Spleen (tissue), 7 donors: ENCODE measurements at regions not wholly inside any gene's neighbourhood (a gene's known extent, or its start where the extent isn't known, plus 50 kb on each side); places are given as distances from the start of the nearest gene placed in this dataset.

Experiments used
- POLR2A ChIP-seq, 3 donors: fragments of 450-650 bp; IDR thresholded peaks; one replicate each; pipeline ENCODE4 v1.5.1; 2017; ENCODE audit warnings: antibody characterized with exemption in 3 of 3, mild to moderate bottlenecking in 1 of 3
- POLR2AphosphoS5 ChIP-seq, 3 donors: sonication (generic); formaldehyde crosslinking; IDR thresholded peaks; one replicate each; pipeline ENCODE4 v1.5.1; 2017; ENCODE audit warnings: antibody characterized with exemption in 3 of 3
- TF ChIP-seq, protein P1 (sequence below), 11 experiments: fragments of 200-600 bp in 7 of 11; fragments of 450-650 bp in 4 of 11; sonication (generic) in 4 of 11; IDR thresholded peaks in 8 of 11; conservative IDR thresholded peaks in 3 of 11; 1 replicate in 7 of 11; 2 replicates in 4 of 11; pipeline versions ENCODE4 v1.4.0 to v1.8.0; 2016 to 2021; ENCODE audit warnings: antibody characterized with exemption in 11 of 11, inconsistent platforms in 4 of 11, mild to moderate bottlenecking in 1 of 11
- donor health status: DM: no; HTN: no; CAD: no; lungs with moderate emphysema.
- donor health status: DM: no; HTN: no; CAD: no.
- donor health status: DM: no; HTN: no; CAD: no.

DNA sequence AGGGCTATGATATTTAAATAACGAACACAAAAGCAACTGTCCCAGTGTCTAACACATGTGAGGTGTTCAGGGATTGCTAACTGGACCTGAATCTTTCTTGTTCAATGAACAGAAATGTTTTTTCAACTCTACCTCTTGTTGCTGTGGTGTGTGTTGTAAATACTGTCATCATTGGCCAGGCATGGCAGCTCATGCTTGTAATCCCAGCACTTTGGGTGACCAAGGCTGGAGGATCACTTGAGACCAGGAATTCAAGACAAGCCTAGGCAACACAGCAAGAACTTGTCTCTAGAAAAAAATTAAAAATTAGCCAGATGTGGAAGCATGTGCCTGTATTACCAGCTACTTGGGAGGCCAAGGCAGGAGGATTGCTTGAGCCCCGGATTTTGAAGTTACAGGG, 1250.9 kb downstream of the TYW1 start:
- no peak for TF ChIP-seq POLR2AphosphoS5 (IDR thresholded peaks at IDR 0.05)
- TF ChIP-seq, protein P1, sequence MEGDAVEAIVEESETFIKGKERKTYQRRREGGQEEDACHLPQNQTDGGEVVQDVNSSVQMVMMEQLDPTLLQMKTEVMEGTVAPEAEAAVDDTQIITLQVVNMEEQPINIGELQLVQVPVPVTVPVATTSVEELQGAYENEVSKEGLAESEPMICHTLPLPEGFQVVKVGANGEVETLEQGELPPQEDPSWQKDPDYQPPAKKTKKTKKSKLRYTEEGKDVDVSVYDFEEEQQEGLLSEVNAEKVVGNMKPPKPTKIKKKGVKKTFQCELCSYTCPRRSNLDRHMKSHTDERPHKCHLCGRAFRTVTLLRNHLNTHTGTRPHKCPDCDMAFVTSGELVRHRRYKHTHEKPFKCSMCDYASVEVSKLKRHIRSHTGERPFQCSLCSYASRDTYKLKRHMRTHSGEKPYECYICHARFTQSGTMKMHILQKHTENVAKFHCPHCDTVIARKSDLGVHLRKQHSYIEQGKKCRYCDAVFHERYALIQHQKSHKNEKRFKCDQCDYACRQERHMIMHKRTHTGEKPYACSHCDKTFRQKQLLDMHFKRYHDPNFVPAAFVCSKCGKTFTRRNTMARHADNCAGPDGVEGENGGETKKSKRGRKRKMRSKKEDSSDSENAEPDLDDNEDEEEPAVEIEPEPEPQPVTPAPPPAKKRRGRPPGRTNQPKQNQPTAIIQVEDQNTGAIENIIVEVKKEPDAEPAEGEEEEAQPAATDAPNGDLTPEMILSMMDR (IDR thresholded peaks at IDR 0.05 in 8 of 11, conservative IDR thresholded peaks at IDR 0.05 in 3 of 11): no peak
- TF ChIP-seq POLR2A (IDR thresholded peaks at IDR 0.05): no peak
